ENCODE measurements at regions not wholly inside any gene's neighbourhood (a gene's known extent, or its start where the extent isn't known, plus 50 kb on each side); places are given as distances from the start of the nearest gene placed in this dataset.

DNA sequence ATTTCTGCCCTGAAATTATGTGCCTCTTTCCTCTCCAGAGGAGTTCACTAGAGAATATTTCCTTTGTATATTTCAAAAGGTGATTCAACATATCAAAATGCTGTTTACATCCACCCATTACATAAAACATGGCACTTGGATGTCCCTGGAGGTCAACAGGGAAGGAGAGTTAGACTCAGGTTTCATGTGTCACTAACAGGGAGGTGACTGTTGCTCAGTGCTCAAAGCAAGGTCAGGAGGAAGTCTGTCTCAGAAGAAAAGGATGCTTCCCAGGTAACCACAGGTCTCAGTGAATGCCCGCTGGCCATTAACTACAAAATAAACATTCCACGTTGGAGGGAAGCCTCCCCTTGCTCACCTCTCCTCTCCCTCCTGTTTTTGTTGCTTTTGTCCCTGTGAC lies 198.6 kb downstream of the AXIN2 start:
- no peak for DNase-seq

DNA sequence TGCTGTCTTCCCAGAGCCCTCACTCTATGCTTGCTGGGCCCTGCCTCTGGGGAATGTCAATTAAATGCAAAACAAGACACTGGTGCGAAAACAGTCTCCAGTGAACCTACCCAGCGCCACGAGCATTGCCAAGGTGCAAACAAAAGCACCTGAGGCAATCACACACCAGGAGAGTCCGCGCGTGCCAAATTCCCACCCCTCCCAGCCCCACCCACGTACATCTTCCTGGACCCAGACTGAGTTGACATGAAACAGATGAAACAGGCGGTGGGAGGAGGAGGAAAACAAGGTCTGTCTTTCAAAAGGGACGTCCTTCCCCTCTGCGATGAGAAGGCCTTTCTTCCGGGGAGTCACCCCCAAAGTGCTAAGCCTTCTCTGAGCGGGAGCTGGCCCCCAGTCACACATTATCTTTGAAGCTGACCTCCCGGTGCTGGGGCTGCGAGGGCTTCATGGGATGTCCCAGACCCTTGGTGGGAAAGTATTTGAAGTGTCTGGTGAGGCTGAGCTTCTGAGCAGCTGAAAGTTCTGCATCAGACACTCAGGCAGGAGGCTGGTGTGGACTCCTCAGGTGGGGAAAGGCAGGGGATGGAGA lies 200.4 kb downstream of the AXIN2 start:
- no peak for DNase-seq

DNA sequence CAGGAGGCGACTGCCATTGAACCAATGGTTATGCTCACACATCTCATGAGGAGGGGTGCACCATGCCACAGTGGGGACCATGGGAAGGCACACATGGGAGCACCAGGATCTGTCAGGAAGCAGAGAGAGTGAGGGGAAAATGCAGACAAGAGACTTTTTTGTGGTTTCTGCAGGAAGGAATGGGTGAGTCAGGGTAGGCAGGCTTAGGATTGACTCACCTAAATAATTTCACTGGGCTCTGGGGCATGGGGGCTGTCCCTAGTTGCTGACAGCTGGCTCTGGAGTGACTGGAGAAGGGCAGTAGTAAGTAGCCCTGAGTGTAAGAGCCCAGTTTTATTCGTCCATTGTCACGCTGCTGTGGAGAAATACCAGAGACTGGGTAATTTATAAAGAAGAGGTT lies 202.4 kb downstream of the AXIN2 start:
- DNase-seq: no peak

DNA sequence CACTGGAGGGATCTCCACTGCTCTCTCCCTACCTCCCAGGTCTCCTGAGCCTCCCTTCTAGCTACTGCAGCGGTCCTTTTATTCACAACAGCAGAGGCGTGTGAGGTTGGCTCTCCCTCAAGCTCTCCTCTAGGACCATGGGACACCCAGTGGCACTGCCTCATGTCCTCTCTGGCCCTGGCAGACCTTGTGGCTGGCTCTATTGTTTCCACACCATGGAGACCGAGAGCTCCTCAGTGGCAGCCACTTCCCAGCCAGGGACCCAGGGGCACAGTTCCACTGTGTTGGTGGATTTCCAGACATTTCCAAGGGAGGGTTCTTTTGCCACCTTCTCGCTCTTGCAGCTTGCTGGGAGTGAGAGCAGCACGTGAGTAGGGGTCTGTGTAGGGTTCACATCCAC lies 204.9 kb downstream of the AXIN2 start:
- DNase-seq: no peak

DNA sequence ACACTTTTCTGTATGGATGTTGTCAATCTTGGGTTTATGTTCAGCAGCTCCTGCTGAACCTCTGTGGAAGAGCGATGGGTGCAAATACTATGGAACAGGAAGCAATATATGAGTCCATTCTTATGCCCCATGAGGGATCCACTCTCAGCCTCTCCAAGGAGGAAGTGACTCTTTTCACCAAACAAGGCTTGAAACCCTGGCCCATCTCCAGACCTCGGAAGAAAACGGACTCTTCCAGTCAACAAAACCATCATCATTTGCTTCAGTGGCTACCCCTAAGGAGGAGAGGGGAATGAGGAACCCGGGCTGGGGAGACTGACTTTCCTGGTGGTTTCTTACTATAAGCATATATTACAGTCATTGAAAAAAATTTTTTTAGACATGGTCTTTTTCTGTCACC lies 206.2 kb downstream of the AXIN2 start:
- no peak for DNase-seq

DNA sequence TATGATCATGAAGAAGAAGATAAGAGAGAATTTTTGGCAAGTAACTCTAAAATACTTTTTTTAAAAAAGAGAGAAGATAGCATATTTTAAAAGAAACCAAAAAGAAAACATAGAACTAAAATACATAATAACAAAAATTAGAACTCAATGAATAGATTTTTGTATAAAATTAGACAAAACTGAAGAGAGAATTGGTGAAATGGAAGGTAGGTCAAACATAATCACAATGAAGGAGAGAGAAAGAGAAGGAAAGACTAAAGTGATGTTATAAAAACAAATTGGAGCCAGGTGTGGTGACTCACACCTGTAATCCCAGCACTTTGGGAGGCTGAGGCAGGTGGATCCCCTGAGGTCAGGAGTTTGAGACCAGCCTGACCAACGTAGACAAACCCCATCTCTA lies 211.5 kb downstream of the AXIN2 start:
- no peak for DNase-seq

DNA sequence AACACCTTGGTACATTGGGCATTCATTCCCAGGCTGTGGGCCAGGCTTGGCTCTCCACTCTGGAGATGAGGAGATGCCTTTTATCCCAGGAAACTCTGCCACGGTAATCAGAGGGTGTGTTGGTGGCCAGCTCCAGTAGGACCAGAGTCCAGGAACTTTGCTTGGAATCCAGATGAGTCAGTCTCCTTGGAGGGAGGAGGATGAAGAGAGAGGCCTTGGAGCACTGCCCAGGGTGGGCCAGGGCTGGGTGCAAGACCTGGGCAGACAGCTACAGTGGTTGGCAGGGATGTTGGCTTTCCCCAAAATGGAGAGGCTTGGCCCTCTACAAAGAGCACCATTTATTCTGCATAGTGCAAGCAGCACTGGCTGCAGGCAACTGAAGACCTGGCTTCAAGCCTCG lies 209.0 kb downstream of the RGS9 start:
- DNase-seq: no peak

DNA sequence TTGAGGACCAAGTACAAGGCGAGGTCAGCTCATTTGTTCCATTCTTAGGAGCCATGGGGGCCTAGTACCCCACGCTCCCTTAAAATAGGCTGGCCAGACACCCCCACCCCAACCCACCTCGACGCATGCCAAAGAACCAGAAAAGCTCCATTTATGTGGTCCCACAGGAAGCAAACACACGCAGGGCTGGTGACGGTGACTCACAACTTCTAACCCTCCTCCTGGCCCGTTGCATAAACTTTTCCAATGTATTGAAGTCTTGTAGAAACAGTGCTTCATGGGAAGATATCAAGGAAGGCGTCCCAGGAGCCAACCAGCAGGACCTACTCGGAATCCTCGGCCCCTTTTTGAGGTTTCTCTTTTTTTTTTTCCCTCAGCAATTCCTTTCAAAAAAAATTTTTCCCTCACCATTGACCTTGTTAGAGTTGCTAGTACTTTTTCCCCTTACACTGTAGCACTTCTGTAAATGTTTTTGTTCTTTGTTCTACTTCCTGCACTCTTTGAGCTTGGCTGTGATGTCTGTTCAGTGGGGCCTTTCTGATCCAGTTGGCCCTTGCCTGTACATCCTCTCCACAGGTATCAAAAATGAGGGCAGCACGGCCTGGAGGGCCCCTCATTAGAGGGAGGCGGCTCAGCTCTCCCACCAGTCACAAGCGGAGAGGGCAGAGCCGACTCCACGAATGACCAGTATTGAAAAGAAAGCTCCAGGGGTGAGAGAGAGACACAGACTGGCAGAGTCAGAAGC lies 208.3 kb downstream of the RGS9 start:
- DNase-seq: no peak

DNA sequence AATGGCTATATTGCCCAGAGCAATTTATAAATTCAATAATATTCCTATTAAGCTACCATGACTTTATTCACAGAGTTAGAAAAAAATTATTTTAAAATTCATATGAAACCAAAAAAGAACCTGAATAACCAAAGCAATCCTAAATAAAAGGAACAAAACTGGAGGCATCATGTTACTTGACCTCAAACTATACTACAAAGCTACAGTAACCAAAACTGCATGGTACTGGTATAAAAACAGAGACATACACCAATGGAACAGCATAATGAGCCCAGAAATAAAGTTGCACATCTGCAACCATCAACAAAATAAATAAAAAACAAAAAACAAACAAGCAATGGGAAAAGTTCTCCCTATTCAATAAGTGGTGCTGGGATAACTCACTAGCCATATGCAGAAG lies 203.2 kb downstream of the RGS9 start:
- no peak for DNase-seq

DNA sequence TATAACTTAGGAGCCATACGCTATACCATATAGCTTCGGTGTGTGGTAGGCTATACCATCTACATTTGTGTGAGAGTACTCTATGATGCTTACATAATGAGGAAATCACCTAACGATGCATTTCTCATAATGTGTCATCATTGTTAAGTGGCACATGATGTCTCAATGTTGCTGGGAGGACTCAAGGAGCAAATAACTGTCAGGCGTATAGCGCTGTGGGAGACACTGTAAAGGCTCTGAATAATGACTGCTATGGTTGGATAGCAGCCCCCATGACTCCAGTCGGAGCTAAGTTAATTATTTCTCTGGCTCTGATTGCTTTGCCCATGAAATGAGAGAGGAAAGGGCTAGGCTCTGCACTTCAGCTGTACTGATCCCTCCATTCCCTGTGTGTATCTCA lies 197.2 kb downstream of the RGS9 start:
- DNase-seq: no peak

DNA sequence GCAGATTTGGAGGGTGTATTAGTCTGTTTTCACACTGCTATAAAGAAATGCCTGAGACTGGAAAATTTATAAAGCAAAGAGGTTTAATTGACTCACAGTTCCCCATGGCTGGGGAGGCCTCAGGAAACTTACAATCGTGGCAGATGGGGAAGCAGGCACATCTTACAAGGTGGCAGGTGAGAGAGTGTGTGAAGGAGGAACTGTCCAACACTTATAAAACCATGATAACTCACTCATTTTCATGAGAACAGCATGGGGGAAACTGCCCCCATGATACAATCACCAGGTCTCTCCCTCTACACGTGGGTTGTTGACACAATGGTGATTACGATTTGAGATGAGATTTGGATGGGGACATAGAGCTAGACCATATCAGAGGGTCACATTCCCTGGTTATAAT lies 195.6 kb downstream of the RGS9 start:
- no peak for DNase-seq

DNA sequence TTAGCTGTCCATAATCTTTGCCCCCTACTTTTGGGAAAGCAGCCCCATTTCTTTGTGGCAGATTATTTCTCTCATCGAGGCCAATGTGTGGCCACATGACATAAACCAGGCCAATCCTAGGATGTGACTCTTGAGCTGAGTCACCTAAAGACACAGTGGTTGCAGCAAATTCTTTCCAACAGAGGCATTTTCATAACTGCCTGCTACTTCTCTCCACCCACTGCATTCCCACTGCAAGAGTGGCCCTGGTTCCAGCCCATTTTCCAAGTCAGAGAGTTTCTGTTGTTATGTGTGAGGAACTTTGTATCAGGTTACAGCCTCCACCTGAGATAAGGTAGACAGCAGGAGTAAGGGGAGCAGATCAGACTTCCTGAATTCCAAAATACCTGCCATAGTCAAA lies 195.2 kb downstream of the RGS9 start:
- DNase-seq: no peak

DNA sequence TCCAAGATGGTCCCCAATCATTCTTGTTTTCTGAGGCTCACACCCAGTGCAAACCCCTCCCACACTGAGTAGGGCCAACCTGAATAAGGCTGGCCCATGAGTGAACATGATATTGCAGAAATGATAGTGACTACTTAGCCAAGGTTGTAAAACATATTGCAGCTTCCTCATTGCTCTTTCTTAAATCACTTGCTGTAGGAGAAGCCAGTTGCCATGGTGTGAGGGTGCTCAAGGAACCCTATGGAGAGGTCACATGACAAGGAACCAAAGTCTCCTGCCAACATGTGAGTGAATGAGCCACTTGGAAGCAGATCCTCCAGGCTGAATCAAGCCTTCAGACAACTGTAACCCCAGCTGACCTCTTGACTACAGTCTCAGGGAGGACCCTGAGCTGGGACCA lies 191.4 kb downstream of the RGS9 start:
- no peak for DNase-seq

DNA sequence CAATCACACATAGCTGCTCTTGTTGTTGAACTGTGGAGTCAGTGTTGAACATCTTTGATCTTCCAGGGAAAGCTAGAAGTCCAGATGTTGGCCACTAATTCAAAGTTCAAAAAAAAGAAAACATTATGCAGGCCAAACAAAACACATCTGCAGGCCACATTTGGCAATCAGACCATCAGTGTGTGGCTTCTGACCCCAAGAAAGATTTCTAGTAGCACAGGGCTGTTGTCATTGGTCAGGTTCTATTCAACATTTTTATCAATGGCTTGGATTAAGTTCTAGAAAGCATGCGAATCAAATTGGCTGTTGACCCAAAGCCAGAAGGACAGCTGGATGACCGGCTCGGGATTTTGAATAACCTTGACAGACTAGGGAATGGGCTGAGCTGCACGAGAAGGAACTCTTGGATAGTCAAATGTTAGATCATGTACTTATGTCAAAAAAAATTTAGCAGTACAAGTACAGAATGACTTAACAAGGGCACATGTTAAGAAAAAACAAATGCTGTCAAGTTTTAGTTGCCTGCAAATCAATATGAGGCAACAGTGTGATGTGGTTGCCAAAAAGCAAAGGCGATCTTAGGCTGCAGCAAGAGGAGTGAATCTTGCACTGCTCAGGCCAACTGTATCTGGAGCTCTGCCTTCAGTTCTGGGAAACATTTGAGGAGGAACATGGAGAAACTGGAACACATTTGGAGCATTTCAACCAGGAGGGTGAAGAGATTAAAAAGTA lies 187.6 kb downstream of the RGS9 start:
- no peak for DNase-seq

DNA sequence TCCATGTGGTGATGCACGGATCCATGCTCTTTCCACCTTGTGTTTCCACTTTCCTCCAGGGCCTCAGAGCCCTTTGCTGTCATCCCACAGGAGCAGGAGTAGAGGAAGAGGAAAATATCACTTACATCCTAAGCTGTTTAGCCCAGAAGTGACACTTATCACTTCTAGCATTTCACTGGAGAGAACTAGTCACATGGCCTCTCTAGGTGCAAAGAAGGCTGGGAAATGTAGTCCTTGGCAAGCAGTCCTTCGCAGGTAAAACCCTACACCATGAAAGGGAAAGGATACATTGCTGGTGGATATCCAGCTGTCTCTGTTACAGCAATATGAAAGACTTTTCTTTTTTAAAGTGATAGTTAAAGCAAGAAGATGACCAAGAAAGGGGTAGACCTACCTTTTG lies 185.9 kb downstream of the RGS9 start:
- DNase-seq: no peak

DNA sequence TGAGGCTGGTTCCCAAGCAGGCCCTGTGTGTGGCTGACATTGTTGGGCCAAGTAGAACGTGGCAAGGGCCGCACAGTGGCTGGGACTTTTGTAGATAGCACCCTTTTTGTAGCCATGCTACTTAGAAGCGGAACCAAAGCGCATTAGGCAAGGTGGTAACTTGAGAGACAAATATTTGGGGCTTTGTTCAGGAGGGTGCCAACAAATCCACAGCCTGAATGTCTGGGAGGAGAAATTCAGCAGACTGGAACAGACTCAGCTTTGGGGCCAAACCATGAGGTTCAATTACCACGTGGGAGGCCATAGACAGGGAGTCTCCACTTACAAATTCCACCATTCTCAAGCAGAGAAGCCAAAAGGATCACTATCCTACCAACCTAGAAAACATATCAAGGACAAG lies 183.7 kb downstream of the RGS9 start:
- DNase-seq: no peak

DNA sequence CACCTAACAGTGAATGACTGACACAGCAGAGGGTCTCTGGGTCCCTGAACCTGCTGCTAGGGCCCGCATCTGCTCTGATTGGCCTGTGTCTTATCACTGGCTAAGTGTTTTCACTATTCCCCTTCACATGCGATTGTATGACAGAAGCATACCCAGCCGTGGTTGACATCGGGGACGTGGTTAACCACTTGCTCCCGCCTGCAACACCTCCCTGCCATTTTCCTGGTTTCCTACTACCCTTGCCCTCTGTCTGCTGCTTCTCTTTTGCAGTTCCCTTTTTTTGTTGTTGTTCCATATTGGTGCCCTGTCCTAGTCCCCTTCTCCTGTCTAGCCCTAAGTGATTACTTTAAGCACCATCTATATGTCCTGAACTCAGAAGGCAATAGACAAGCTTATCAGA lies 177.0 kb downstream of the RGS9 start:
- DNase-seq: no peak

DNA sequence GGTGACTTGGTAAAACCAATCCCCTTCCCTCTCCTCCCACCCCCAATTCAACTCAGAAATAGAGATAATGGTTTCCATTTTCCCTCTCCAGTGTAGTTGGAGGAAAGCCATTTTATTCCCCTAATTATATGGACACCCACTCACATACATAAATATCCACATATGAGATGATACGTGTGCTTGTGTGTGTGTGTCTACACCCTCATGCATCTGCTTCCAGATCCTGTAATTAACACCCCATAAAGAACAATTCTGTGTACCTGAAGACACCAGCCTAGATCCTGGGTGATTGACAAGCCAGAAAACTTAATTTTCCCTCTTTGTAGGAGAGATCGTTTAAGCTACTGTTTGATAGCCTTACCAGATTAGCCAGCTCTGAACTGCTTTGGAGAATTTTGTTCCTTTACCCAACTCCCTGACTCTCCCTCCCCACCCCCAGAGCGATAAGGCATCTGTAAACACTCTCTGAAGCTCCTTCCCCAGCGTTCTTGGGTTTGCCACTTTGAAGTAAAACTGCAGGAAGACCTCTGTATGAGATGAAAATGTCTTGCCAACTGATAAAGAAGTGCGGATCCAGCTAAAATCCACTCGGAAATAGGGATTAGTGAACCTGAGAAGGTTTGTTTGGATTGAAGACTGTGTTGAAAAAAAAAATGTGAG lies 175.7 kb downstream of the RGS9 start:
- DNase-seq: no peak

DNA sequence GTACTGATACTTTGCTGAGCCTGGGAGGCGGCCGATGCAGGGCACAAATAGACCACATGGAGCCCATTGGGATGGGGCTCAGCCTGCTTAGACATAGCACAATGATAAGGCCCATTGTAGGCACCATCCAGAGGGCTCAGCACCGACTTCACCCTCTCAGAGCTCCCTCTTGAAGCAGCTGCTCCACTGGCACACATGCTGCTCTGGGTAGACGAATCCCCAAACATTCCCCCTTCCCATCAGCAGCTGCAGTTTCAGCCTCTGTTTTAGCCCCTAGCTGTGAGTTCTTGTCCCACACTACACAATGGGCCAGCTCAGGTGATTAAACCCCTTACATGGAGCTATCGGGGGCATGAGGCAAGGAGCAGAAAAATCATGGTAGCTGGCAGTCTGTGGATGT lies 174.1 kb downstream of the RGS9 start:
- no peak for DNase-seq

DNA sequence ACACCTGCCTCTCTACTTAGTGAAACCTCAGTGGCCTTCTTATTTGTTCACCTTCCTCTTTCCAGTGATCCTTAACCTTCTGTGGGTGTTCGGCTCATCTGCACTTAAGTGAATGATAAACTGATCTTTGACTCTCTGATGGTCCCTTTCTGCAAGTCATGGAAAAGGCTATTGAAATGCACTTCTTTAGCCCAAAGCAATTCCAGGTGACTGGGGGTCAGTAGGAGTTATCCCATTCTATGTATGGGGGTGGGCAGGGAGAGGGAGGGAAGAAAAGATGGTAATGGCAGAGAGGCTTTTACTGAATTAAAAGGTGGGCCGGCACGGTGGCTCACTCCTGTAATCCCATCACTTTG lies 170.8 kb downstream of the RGS9 start:
- DNase-seq: no peak

DNA sequence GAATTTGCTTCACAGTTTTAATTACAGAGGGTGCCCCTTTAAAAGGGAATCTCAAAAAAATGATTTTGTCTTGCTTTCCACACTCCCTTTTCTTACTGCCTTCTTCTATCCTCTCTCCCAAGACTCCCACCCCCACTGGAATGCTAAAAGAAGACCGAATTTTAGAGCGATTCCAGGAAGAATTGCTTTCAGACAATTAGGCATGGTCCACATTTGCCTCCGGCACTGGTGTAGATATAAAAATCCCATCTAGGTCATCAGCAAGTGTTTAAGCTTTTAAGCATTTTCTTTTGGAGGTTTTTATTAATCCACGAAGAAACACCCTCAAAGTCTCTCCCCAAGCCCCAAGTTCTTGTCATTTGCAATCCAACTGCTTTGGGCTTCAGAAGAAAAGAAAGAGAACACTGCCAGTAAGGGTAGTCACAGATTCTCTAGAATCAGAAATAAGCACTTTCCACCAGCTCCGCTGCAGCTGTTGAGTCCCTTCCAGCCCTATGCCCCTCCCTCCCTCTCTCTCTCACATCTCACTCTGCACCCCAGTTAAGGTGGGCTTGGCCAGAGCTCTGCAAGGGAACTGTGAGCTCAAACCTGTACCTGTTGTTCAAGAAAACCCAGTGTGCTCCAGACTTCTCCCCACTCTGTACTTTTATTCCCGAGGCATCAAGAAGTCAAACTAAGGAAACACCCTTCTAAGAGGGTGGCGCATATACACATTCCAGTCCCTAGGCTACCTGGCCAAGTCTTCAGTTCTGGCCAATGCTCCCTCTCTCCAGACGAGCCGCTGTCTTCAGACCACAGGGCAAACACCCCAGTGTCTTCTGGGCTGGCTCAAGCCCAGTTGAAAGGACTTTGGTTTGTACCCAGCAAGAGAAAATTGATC lies 170.2 kb downstream of the RGS9 start:
- DNase-seq: no peak

DNA sequence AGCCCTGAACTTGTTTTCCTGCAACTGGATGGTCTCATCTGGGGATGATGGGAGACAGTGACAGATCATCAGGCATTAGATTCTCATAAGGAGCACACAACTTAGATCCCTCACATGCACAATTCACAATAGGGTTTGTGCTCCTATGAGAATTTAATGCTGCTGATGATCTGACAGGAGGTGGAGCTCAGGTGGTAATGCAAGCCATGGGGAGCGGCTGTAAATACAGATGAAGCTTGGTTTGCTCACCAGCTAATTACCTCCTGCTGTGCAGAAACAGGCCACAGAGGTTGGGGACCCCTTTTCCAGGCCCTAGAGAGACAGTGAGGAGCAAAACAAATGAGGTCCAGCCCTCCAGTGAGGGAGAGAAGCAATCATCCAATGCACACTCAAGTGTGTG lies 168.6 kb downstream of the RGS9 start:
- no peak for DNase-seq

DNA sequence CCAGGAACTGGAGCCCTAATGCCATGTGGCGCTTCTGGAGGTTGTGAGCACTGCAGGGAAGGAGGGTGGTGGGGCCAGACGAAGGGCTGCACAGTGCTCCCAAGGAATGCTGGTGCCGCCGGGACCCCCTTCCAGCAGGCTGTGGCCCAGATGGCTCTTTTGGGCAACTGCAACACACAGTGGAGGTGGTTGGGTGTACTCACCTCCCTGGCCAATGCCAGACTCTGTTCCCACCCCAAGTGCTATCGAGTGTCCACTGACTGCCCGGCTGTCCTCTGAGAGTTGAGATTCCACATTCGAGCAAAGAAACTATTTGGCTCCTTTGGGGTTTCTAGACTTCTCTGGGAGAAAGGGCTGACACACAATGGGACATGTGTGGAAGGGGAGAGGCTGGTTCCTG lies 167.9 kb downstream of the RGS9 start:
- no peak for DNase-seq
